Stimulated activated effector memory CD8-positive, alpha-beta T cell treated with anti-CD3 and anti-CD28 coated beads, Interleukin-12 subunit alpha, Interleukin-12 subunit beta, amount 100 ng/mL, for 72 hours (primary cell): ENCODE measurements at regions not wholly inside any gene's neighbourhood (a gene's known extent, or its start where the extent isn't known, plus 50 kb on each side); places are given as distances from the start of the nearest gene placed in this dataset.

Experiments used
- ATAC-seq: fragments of 150-1000 bp; cut with Tn5 transposase; 2 replicates; pipeline ENCODE4 v1.10.0; 2021
- DNase-seq, 2 donors: peaks; one replicate each; pipeline ENCODE4 v3.0.0; 2021 to 2022; ENCODE audit warnings: low spot score in 2 of 2
- H3K27ac Mint-ChIP-seq: one replicate; pipeline ENCODE4 v1.8.0; 2022; ENCODE audit warnings: mild to moderate bottlenecking, mixed read lengths
- H3K36me3 Mint-ChIP-seq: one replicate; pipeline ENCODE4 v1.8.0; 2022; ENCODE audit warnings: mild to moderate bottlenecking, mixed read lengths
- H3K4me1 Mint-ChIP-seq: one replicate; pipeline ENCODE4 v1.8.0; 2022; ENCODE audit warnings: mixed read lengths
- H3K4me3 Mint-ChIP-seq: one replicate; pipeline ENCODE4 v1.8.0; 2022; ENCODE audit warnings: mild to moderate bottlenecking, mixed read lengths
- H3K9me3 Mint-ChIP-seq: one replicate; pipeline ENCODE4 v1.8.0; 2022; ENCODE audit warnings: mixed read lengths

- no peak overlapping the region for H3K4me3 Mint-ChIP-seq
- ATAC-seq (no peak), DNase-seq (no peak)
- no peaks in the 10 kb centered on the region for H3K9me3 Mint-ChIP-seq
- H3K4me1 Mint-ChIP-seq, result no peaks in the 10 kb centered on the region
- H3K36me3 Mint-ChIP-seq, result no peaks in the 10 kb centered on the region
- H3K27ac Mint-ChIP-seq, result no peak overlapping the region
Observed at GRCh38 chrX:124818033-124818432, 471.7 kb downstream of the SH2D1A start.

GRCh38 chrX:124818764-124819163 lies 472.4 kb downstream of the SH2D1A start:
- Mint-ChIP-seq H3K9me3 (no peaks in the 10 kb centered on the region), H3K36me3 (no peaks in the 10 kb centered on the region), H3K4me3 (no peak overlapping the region), H3K27ac (no peak overlapping the region), H3K4me1 (no peaks in the 10 kb centered on the region)
- DNase-seq, result no peak
- no peak for ATAC-seq

GRCh38 chrX:124820738-124821137 lies 474.4 kb downstream of the SH2D1A start:
- ATAC-seq, result no peak

GRCh38 chrX:124827258-124827845 lies 481.0 kb downstream of the SH2D1A start:
- Mint-ChIP-seq H3K9me3 (no peaks in the 10 kb centered on the region), H3K36me3 (no peaks in the 10 kb centered on the region), H3K4me3 (no peak overlapping the region), H3K27ac (no peak overlapping the region), H3K4me1 (peaks cover 8% of the 10 kb centered on the region)
- ATAC-seq (no peak), DNase-seq (no peak)

More at GRCh38 chrX:124820738-124821137, 474.4 kb downstream of the SH2D1A start:
- H3K9me3 Mint-ChIP-seq, result no peaks in the 10 kb centered on the region
- no peaks in the 10 kb centered on the region for H3K36me3 Mint-ChIP-seq
- H3K4me1 Mint-ChIP-seq, result no peaks in the 10 kb centered on the region
- no peak overlapping the region for H3K27ac Mint-ChIP-seq
- H3K4me3 Mint-ChIP-seq, result no peak overlapping the region
- DNase-seq, result no peak

- H3K4me3 Mint-ChIP-seq, result no peak overlapping the region
- no peak for DNase-seq
- no peak overlapping the region for H3K27ac Mint-ChIP-seq
- no peaks in the 10 kb centered on the region for H3K36me3 Mint-ChIP-seq
- peak; percentile 82 for ATAC-seq
- H3K4me1 Mint-ChIP-seq, result peaks cover 8% of the 10 kb centered on the region
- H3K9me3 Mint-ChIP-seq, result no peaks in the 10 kb centered on the region
Observed at GRCh38 chrX:124829930-124830329, 483.6 kb downstream of the SH2D1A start.

- no peak overlapping the region for H3K4me3 Mint-ChIP-seq
- DNase-seq (no peak), ATAC-seq (no peak)
- H3K27ac Mint-ChIP-seq, result no peak overlapping the region
- no peaks in the 10 kb centered on the region for H3K9me3 Mint-ChIP-seq
- no peaks in the 10 kb centered on the region for H3K36me3 Mint-ChIP-seq
- H3K4me1 Mint-ChIP-seq, result no peaks in the 10 kb centered on the region
Observed at GRCh38 chrX:124836786-124837185, 482.9 kb upstream of the TEX13C start.

- ATAC-seq, result no peak
- Mint-ChIP-seq H3K36me3 (no peaks in the 10 kb centered on the region), H3K27ac (no peak overlapping the region), H3K9me3 (no peaks in the 10 kb centered on the region), H3K4me1 (no peaks in the 10 kb centered on the region), H3K4me3 (no peak overlapping the region)
- no peak for DNase-seq
Observed at GRCh38 chrX:124842205-124842604, 477.5 kb upstream of the TEX13C start.

GRCh38 chrX:124860736-124861135 lies 458.9 kb upstream of the TEX13C start:
- no peak for ATAC-seq
- Mint-ChIP-seq H3K27ac (no peak overlapping the region), H3K4me1 (no peaks in the 10 kb centered on the region), H3K36me3 (no peaks in the 10 kb centered on the region), H3K4me3 (no peak overlapping the region), H3K9me3 (no peaks in the 10 kb centered on the region)
- no peak for DNase-seq

- Mint-ChIP-seq H3K4me1 (no peaks in the 10 kb centered on the region), H3K9me3 (no peaks in the 10 kb centered on the region), H3K4me3 (no peak overlapping the region), H3K27ac (no peak overlapping the region), H3K36me3 (no peaks in the 10 kb centered on the region)
- DNase-seq, result no peak
- no peak for ATAC-seq
Observed at GRCh38 chrX:124862301-124862700, 457.4 kb upstream of the TEX13C start.

GRCh38 chrX:124863303-124863702 lies 456.4 kb upstream of the TEX13C start:
- Mint-ChIP-seq H3K27ac (no peak overlapping the region), H3K4me1 (no peaks in the 10 kb centered on the region)

GRCh38 chrX:124887572-124887971 lies 432.1 kb upstream of the TEX13C start:
- no peak overlapping the region for H3K4me3 Mint-ChIP-seq
- ATAC-seq (no peak), DNase-seq (no peak)
- no peaks in the 10 kb centered on the region for H3K36me3 Mint-ChIP-seq
- H3K27ac Mint-ChIP-seq, result no peak overlapping the region
- H3K9me3 Mint-ChIP-seq, result no peaks in the 10 kb centered on the region
- H3K4me1 Mint-ChIP-seq, result no peaks in the 10 kb centered on the region

More at GRCh38 chrX:124863303-124863702, 456.4 kb upstream of the TEX13C start:
- DNase-seq (no peak), ATAC-seq (no peak)
- H3K36me3 Mint-ChIP-seq, result no peaks in the 10 kb centered on the region
- H3K4me3 Mint-ChIP-seq, result no peak overlapping the region
- H3K9me3 Mint-ChIP-seq, result no peaks in the 10 kb centered on the region

- no peak for DNase-seq
- ATAC-seq, result no peak
- Mint-ChIP-seq H3K36me3 (no peaks in the 10 kb centered on the region), H3K4me1 (no peaks in the 10 kb centered on the region), H3K4me3 (no peak overlapping the region), H3K9me3 (no peaks in the 10 kb centered on the region), H3K27ac (no peak overlapping the region)
Observed at GRCh38 chrX:124895947-124896346, 423.7 kb upstream of the TEX13C start.

- H3K36me3 Mint-ChIP-seq, result no peaks in the 10 kb centered on the region
- no peaks in the 10 kb centered on the region for H3K9me3 Mint-ChIP-seq
- no peak overlapping the region for H3K27ac Mint-ChIP-seq
- ATAC-seq (no peak), DNase-seq (no peak)
- no peaks in the 10 kb centered on the region for H3K4me1 Mint-ChIP-seq
- H3K4me3 Mint-ChIP-seq, result no peak overlapping the region
Observed at GRCh38 chrX:124902953-124903352, 416.7 kb upstream of the TEX13C start.

GRCh38 chrX:124910611-124911010 lies 409.1 kb upstream of the TEX13C start:
- no peak for ATAC-seq
- no peaks in the 10 kb centered on the region for H3K36me3 Mint-ChIP-seq

GRCh38 chrX:124917011-124917410 lies 402.7 kb upstream of the TEX13C start:
- no peak for DNase-seq
- Mint-ChIP-seq H3K4me3 (no peak overlapping the region), H3K4me1 (no peaks in the 10 kb centered on the region), H3K36me3 (no peaks in the 10 kb centered on the region), H3K9me3 (no peaks in the 10 kb centered on the region), H3K27ac (no peak overlapping the region)
- ATAC-seq, result no peak

More at GRCh38 chrX:124910611-124911010, 409.1 kb upstream of the TEX13C start:
- DNase-seq, result no peak
- H3K4me3 Mint-ChIP-seq, result no peak overlapping the region
- no peaks in the 10 kb centered on the region for H3K9me3 Mint-ChIP-seq
- H3K27ac Mint-ChIP-seq, result no peak overlapping the region
- no peaks in the 10 kb centered on the region for H3K4me1 Mint-ChIP-seq

- Mint-ChIP-seq H3K9me3 (no peaks in the 10 kb centered on the region), H3K27ac (no peak overlapping the region), H3K36me3 (no peaks in the 10 kb centered on the region), H3K4me3 (no peak overlapping the region), H3K4me1 (no peaks in the 10 kb centered on the region)
- ATAC-seq, result no peak
- DNase-seq, result no peak
Observed at GRCh38 chrX:124925681-124926080, 394.0 kb upstream of the TEX13C start.

- H3K36me3 Mint-ChIP-seq, result no peaks in the 10 kb centered on the region
- H3K4me1 Mint-ChIP-seq, result no peaks in the 10 kb centered on the region
- no peak overlapping the region for H3K4me3 Mint-ChIP-seq
- no peak overlapping the region for H3K27ac Mint-ChIP-seq
- ATAC-seq (no peak), DNase-seq (no peak)
- no peaks in the 10 kb centered on the region for H3K9me3 Mint-ChIP-seq
Observed at GRCh38 chrX:124931241-124931640, 388.4 kb upstream of the TEX13C start.
